HEK293 (cell line): ENCODE measurements at regions not wholly inside any gene's neighbourhood (a gene's known extent, or its start where the extent isn't known, plus 50 kb on each side); places are given as distances from the start of the nearest gene placed in this dataset.

Experiments used
- CTCF ChIA-PET: fragments of 350-600 bp; formaldehyde crosslinking; extraction: SDS; loops from one replicate; lab custom pipeline; 2021; ENCODE audit warnings: antibody characterized with exemption; lab: Yijun Ruan, JAX
- POLR2A ChIA-PET: fragments of 300-600 bp; formaldehyde crosslinking; extraction: SDS; loops from one replicate; lab custom pipeline; 2020; ENCODE audit warnings: antibody characterized with exemption, inconsistent platforms; lab: Yijun Ruan, JAX
- H3K27ac ChIP-seq: fragments of 200-500 bp; sonication (Bioruptor generic); 2 replicates; pipeline ENCODE4 v1.5.1; 2014; ENCODE audit warnings: low read depth, low read length, control low read depth, inconsistent platforms; ENCODE audit errors: extremely low read depth
- H3K36me3 ChIP-seq, 2 experiments: fragments of 200-500 bp in 1 of 2; sonication (Bioruptor generic) in 1 of 2; 1 replicate in 1 of 2; 2 replicates in 1 of 2; pipeline ENCODE4 v1.5.1; 2014 to 2017; ENCODE audit warnings: inconsistent platforms in 2 of 2, low read length in 2 of 2; ENCODE audit not compliant: control insufficient read depth in 2 of 2, insufficient read depth in 1 of 2
- H3K4me1 ChIP-seq: fragments of 200-500 bp; sonication (Bioruptor generic); 2 replicates; pipeline ENCODE4 v1.5.1; 2014; ENCODE audit warnings: mild to moderate bottlenecking, low read length, inconsistent platforms; ENCODE audit not compliant: control insufficient read depth, insufficient read depth
- H3K4me3 ChIP-seq: 2 replicates; pipeline ENCODE4 v1.5.1; 2011; ENCODE audit warnings: low read depth, mild to moderate bottlenecking, control low read depth, low read length, moderate library complexity
- H3K9me3 ChIP-seq: fragments of 200-500 bp; sonication (Bioruptor generic); 2 replicates; pipeline ENCODE4 v1.5.1; 2014; ENCODE audit warnings: low read depth, low read length, inconsistent platforms; ENCODE audit not compliant: control insufficient read depth, insufficient read depth
- FEZF1 ChIP-seq: fragments of 450-650 bp; formaldehyde crosslinking; IDR thresholded peaks from 2 replicates; pipeline ENCODE4 v1.5.1; 2016; ENCODE audit warnings: missing biosample characterization, missing genetic modification characterization
- GLIS1 ChIP-seq: fragments of 450-650 bp; formaldehyde crosslinking; IDR thresholded peaks from 2 replicates; pipeline ENCODE4 v1.5.1; 2016; ENCODE audit warnings: missing biosample characterization, missing genetic modification characterization
- PBX3 ChIP-seq: sonication (generic); formaldehyde crosslinking; IDR thresholded peaks from 2 replicates; pipeline ENCODE4 v1.8.1; 2022; ENCODE audit warnings: mild to moderate bottlenecking, moderate library complexity, missing genetic modification reagents
- PRDM2 ChIP-seq: fragments of 450-650 bp; formaldehyde crosslinking; IDR thresholded peaks from 2 replicates; pipeline ENCODE4 v1.5.1; 2016; ENCODE audit warnings: missing biosample characterization, missing genetic modification characterization, borderline replicate concordance
- RBAK ChIP-seq: fragments of 450-650 bp; formaldehyde crosslinking; IDR thresholded peaks from 2 replicates; pipeline ENCODE4 v1.5.1; 2016; ENCODE audit warnings: missing biosample characterization, missing genetic modification characterization
- SETDB1 ChIP-seq: IDR thresholded peaks from one replicate; pipeline ENCODE4 v1.6.1; 2017; ENCODE audit warnings: mild to moderate bottlenecking, low read length, moderate library complexity, mixed read lengths; ENCODE audit not compliant: insufficient read length
- ZBTB49 ChIP-seq: fragments of 450-650 bp; formaldehyde crosslinking; IDR thresholded peaks from 2 replicates; pipeline ENCODE4 v1.5.1; 2016; ENCODE audit warnings: missing biosample characterization, missing genetic modification characterization, low read depth
- ZBTB8A ChIP-seq: fragments of 450-650 bp; formaldehyde crosslinking; IDR thresholded peaks from 2 replicates; pipeline ENCODE4 v1.5.1; 2016; ENCODE audit warnings: missing biosample characterization, missing genetic modification characterization
- ZNF302 ChIP-seq: fragments of 450-650 bp; formaldehyde crosslinking; IDR thresholded peaks from 2 replicates; pipeline ENCODE4 v1.5.1; 2016; ENCODE audit warnings: missing biosample characterization, missing genetic modification characterization, low read depth
- ZNF37A ChIP-seq: fragments of 450-650 bp; IDR thresholded peaks from 2 replicates; pipeline ENCODE4 v1.5.1; 2018; ENCODE audit warnings: missing biosample characterization, missing genetic modification characterization
- ZNF433 ChIP-seq: fragments of 450-650 bp; formaldehyde crosslinking; IDR thresholded peaks from 2 replicates; pipeline ENCODE4 v1.5.1; 2016; ENCODE audit warnings: missing biosample characterization, missing genetic modification characterization, low read depth
- ZNF488 ChIP-seq: fragments of 450-650 bp; formaldehyde crosslinking; IDR thresholded peaks from 2 replicates; pipeline ENCODE4 v1.5.1; 2016; ENCODE audit warnings: missing biosample characterization, missing genetic modification characterization
- ZNF513 ChIP-seq: fragments of 450-650 bp; IDR thresholded peaks from 2 replicates; pipeline ENCODE4 v1.5.1; 2018; ENCODE audit warnings: missing biosample characterization, missing genetic modification characterization
- ZNF529 ChIP-seq: fragments of 450-650 bp; formaldehyde crosslinking; IDR thresholded peaks from 2 replicates; pipeline ENCODE4 v1.5.1; 2017; ENCODE audit warnings: missing genetic modification characterization, missing biosample characterization; ENCODE audit not compliant: insufficient replicate concordance
- ZNF660 ChIP-seq: fragments of 450-650 bp; IDR thresholded peaks from 2 replicates; pipeline ENCODE4 v1.5.1; 2018; ENCODE audit warnings: missing biosample characterization, mild to moderate bottlenecking, missing genetic modification characterization

- POLR2A ChIA-PET, result no interaction called here
- TF ChIP-seq ZNF529 (no peak), ZNF37A (tag by site-specific recombination) (no peak)
- TF ChIP-seq, all 188 proteins: peak for 0
- Histone ChIP-seq H3K4me1 (no peaks in the 10 kb centered on the region), H3K36me3 (no peaks in the 10 kb centered on the region), H3K9me3 (no peaks in the 10 kb centered on the region), H3K27ac (no peak overlapping the region), H3K4me3 (no peak overlapping the region)
- CTCF ChIA-PET, result interaction anchor here (0.6 kb wide), 1 partner anchor 61 kb away, joined by 3 read pairs; no protein-coding TSS in a partner anchor
These were observed 1026.6 kb upstream of the MAP3K7 start for GRCh38 chr6:91613481-91613880.

GRCh38 chr6:91611190-91611589 is 1024.3 kb upstream of the MAP3K7 start:
- Histone ChIP-seq H3K36me3 (no peaks in the 10 kb centered on the region), H3K4me1 (no peaks in the 10 kb centered on the region), H3K27ac (no peak overlapping the region), H3K9me3 (no peaks in the 10 kb centered on the region), H3K4me3 (no peak overlapping the region)
- TF ChIP-seq FEZF1 (tag by site-specific recombination), result no peak
- no peak for TF ChIP-seq ZNF488 (tag by site-specific recombination)
- TF ChIP-seq ZNF660 (tag by site-specific recombination), result no peak
- no peak for TF ChIP-seq ZNF433 (tag by site-specific recombination)
- no peak for TF ChIP-seq ZNF302 (tag by site-specific recombination)
- no peak for TF ChIP-seq SETDB1
- no peak for TF ChIP-seq PBX3
- no peak for TF ChIP-seq RBAK (tag by site-specific recombination)
- ChIA-PET POLR2A (no interaction called here), CTCF (no interaction called here)

GRCh38 chr6:91608428-91608827 is 1021.6 kb upstream of the MAP3K7 start:
- Histone ChIP-seq H3K9me3 (no peaks in the 10 kb centered on the region), H3K27ac (no peak overlapping the region), H3K4me3 (no peak overlapping the region), H3K36me3 (no peaks in the 10 kb centered on the region), H3K4me1 (no peaks in the 10 kb centered on the region)
- ChIA-PET POLR2A (no interaction called here), CTCF (interaction anchor here (0.6 to 1.1 kb wide), 2 partner anchors 668 to 1199 kb away, joined by 3 to 4 read pairs; no protein-coding TSS in a partner anchor)
- no peak for TF ChIP-seq ZBTB8A (tag by site-specific recombination)
- TF ChIP-seq ZNF660 (tag by site-specific recombination), result no peak
- TF ChIP-seq ZBTB49 (tag by site-specific recombination), result no peak
- no peak for TF ChIP-seq ZNF513 (tag by site-specific recombination)
- no peak for TF ChIP-seq ZNF433 (tag by site-specific recombination)
- TF ChIP-seq GLIS1, result no peak
- no peak for TF ChIP-seq PRDM2 (tag by site-specific recombination)
